K562 (cell line): ENCODE measurements at regions not wholly inside any gene's neighbourhood (a gene's known extent, or its start where the extent isn't known, plus 50 kb on each side); places are given as distances from the start of the nearest gene placed in this dataset.

Source experiments
- DEAF1 ChIP-seq: fragments of 450-650 bp; formaldehyde crosslinking; IDR thresholded peaks from 2 replicates; pipeline ENCODE4 v1.4.0; 2020; ENCODE audit warnings: mild to moderate bottlenecking, moderate library complexity
- HEY1 ChIP-seq: fragments of 250-450 bp; sonication (Bioruptor Pico); IDR thresholded peaks from 2 replicates; pipeline ENCODE4 v1.5.0; 2020; ENCODE audit warnings: mild to moderate bottlenecking, moderate library complexity, borderline replicate concordance
- KAT8 ChIP-seq: fragments of 450-650 bp; IDR thresholded peaks from 2 replicates; pipeline ENCODE4 v1.6.1; 2016; ENCODE audit warnings: low read depth, mild to moderate bottlenecking
- REST ChIP-seq, 2 experiments: fragments of 450-650 bp; formaldehyde crosslinking in 1 of 2; IDR thresholded peaks; 2 replicates each; pipeline versions ENCODE4 v1.4.0 to v1.6.1; 2014 to 2020; ENCODE audit warnings: mild to moderate bottlenecking in 2 of 2, borderline replicate concordance in 1 of 2, low read depth in 1 of 2
- STAG1 ChIP-seq: sonication (generic); formaldehyde crosslinking; IDR thresholded peaks from 2 replicates; pipeline ENCODE4 v1.5.0; 2020; ENCODE audit warnings: missing genetic modification reagents, borderline replicate concordance
- ZBTB11 ChIP-seq, 3 experiments: fragments of 200-800 bp in 1 of 3; fragments of 250-450 bp in 1 of 3; fragments of 450-650 bp in 1 of 3; sonication (Bioruptor Pico) in 1 of 3; sonication (Bioruptor generic) in 1 of 3; formaldehyde crosslinking in 1 of 3; IDR thresholded peaks; 2 replicates each; pipeline versions ENCODE4 v1.6.1 to v1.8.0; 2016 to 2022; ENCODE audit warnings: mild to moderate bottlenecking in 2 of 3, missing genetic modification characterization in 2 of 3, missing compliant biosample characterization in 1 of 3, moderate library complexity in 1 of 3
- ZNF347 ChIP-seq: fragments of 450-650 bp; formaldehyde crosslinking; IDR thresholded peaks from 2 replicates; pipeline ENCODE4 v1.4.0; 2020; ENCODE audit warnings: low read depth, mild to moderate bottlenecking, moderate library complexity
- ZNF449 ChIP-seq: fragments of 250-450 bp; sonication (Bioruptor Pico); IDR thresholded peaks from 2 replicates; pipeline ENCODE4 v1.8.0; 2022; ENCODE audit warnings: moderate library complexity, mild to moderate bottlenecking, inconsistent platforms
- ZNF79 ChIP-seq: fragments of 250-450 bp; sonication (Bioruptor Pico); IDR thresholded peaks from 2 replicates; pipeline ENCODE4 v1.4.0; 2020; ENCODE audit warnings: low read depth, mild to moderate bottlenecking, moderate library complexity
- ZSCAN32 ChIP-seq: fragments of 450-650 bp; formaldehyde crosslinking; IDR thresholded peaks from 2 replicates; pipeline ENCODE4 v1.4.0; 2020; ENCODE audit warnings: mild to moderate bottlenecking, moderate library complexity

GRCh38 chr2:57720728-57721627 is 325.6 kb upstream of the VRK2 start (continued):
- TF ChIP-seq DEAF1 (CRISPR knock-in tag): peak; percentile 14; the same call in 1 of the 2 replicates
- no peak for TF ChIP-seq ZSCAN32 (CRISPR knock-in tag)
- TF ChIP-seq KAT8: no peak
- TF ChIP-seq STAG1 (CRISPR knock-in tag): peak; percentile 84; the same call in 1 of the 2 replicates
- peak; percentile 57; the same call in 1 of the 2 replicates for TF ChIP-seq REST (IDR thresholded peaks at IDR 0.05; ENCODE audit: borderline replicate concordance)
- no peak for TF ChIP-seq REST (CRISPR knock-in tag; IDR thresholded peaks at IDR 0.05; ENCODE audit: low read depth)
- TF ChIP-seq ZBTB11 (CRISPR knock-in tag; IDR thresholded peaks at IDR 0.05): 0 out of 6 replicates have a peak, but pooled peaks of 1 of the 3 experiments have one; percentile 49
- no peak for TF ChIP-seq ZNF449 (CRISPR knock-in tag)
- TF ChIP-seq HEY1 (CRISPR knock-in tag): no peak
- TF ChIP-seq ZNF347 (CRISPR knock-in tag): no peak
- TF ChIP-seq ZNF79 (CRISPR knock-in tag): no peak
